CD4-positive, alpha-beta T cell treated with Interferon gamma for 1 hour (primary cell): ENCODE measurements at regions not wholly inside any gene's neighbourhood (a gene's known extent, or its start where the extent isn't known, plus 50 kb on each side); places are given as distances from the start of the nearest gene placed in this dataset.
"Not testable (repeated sequence)": the region's sequence is repeated elsewhere in the genome, so short reads cannot be mapped to it uniquely, and the experiment has no call there.

Experiments used
- DNase-seq: peaks from one replicate; pipeline ENCODE4 v3.0.0-alpha.2; 2020

DNA sequence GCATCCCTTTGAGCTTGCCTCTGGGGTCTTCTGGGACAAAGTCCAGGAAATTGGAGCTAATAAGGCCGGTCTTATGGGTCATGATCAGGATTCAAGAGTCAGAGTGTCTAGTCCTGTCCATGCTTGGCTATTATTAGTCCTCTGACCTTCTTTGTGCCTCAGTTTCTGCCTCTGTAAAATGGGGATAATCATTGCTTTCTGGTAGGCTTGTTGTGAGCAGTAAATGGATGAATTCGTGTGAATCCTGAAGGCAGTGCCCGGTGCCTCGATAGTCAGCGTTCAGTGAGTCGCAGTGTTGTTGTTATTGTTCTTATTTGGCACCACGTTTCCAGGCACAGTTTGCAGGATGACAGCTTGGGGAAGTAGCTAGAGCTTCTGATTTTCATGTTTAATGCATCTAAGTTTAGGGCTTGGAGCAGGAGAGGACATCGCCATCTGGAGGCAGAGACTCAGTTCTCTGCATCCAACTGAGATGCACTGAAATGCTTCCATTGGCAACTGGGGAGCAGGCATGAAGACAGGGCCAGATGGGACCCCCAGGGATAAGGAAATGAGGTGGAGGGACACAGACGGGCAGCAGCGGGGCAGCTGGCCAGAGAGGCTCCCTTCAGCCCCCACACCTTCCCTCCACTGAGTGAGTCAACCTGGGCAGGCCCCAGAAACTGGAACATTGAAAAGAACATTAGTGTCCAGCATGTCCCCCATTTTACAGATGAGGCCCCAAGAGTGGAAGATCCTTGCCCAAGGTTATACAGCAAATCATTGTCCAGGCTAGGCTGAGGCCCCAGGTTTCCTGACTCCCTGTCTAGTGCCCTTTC is 160.3 kb downstream of the PTPRU start:
- no peak for DNase-seq

DNA sequence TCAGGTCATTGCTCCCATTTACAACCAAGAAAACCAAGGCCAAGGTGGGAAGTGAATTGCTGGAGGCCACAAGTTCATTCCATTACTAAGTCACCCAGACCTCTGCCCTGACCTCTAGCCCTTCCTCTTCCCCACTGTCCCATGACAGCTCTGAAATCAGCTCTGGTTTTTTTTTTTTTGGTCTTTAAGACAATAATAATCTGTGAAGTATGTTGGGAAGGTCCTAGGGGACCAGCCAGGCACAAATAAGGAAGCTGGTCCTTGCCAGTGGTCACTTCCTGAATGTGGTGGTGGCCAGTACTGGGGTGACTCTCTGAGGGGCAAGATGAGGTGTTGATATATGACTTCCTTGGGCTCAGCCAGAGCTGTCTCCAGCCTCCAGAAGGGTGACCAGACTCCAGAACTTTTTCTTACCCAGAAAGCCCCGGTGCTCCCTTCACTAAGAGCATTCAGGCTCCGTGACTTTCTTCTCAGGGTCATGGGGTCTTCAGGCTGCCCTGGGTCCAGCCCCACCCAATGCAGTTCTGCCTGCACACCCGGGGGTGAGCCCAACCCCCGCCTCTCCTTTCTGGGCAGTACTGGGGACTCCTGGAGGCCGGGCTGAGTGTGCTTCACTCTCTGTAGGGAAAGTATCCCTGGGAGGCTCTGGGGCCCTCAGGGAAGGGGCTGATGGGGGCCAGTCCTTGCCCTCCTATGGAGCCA is 159.6 kb downstream of the PTPRU start:
- no peak for DNase-seq

DNA sequence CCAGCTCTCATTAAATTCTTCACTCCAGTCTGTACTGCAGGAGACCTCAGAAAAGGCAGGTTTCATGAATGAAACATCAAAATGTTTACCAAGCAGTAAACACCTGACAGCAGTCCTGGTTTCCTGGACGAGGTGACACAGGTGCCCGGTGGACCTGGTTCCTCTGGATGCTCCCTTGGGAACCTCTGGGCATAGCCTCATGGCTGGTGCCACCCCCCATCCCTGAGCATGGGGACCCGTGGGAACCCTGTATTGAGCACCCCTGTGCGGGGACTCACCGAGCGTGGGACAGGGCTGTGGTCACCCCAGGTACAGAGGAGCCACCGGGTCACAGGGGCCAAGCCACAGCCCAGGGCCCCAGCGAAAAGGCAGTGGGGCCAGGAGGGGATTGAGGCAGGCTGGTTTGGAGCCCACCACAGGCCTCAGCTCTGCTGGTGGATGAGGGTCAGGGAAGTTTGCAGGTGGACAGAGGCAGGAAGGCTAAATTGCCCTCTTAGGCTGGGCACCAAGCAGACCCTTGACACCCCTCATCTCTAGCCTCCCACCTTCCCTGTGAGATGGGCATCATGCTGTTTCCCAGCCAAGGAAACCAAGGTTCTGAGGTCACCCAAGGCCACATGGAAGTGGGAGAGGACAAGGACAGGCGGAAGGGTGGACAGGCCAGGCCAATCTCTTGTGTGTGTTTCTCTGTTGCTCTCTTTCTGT is 158.4 kb downstream of the PTPRU start:
- no peak for DNase-seq

DNA sequence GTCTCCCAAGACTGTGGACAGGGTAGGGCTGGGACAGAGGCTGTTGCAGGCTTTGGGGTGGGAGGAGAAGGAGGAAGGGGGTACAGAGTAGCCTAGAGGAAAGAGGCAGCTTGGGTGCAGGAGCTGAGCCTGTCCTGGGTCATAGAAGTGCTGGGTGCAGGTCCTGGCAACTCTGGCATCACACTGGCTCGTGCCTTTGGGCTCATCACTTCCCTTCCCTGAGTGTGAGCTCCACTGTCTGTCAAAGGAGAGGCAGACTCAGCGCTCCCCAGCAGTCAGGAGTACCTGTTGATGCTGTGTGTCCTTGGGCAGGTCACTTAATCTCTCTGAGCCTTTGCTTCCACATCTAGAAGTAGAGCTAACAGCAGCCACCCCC is 157.1 kb downstream of the PTPRU start:
- DNase-seq: no peak

DNA sequence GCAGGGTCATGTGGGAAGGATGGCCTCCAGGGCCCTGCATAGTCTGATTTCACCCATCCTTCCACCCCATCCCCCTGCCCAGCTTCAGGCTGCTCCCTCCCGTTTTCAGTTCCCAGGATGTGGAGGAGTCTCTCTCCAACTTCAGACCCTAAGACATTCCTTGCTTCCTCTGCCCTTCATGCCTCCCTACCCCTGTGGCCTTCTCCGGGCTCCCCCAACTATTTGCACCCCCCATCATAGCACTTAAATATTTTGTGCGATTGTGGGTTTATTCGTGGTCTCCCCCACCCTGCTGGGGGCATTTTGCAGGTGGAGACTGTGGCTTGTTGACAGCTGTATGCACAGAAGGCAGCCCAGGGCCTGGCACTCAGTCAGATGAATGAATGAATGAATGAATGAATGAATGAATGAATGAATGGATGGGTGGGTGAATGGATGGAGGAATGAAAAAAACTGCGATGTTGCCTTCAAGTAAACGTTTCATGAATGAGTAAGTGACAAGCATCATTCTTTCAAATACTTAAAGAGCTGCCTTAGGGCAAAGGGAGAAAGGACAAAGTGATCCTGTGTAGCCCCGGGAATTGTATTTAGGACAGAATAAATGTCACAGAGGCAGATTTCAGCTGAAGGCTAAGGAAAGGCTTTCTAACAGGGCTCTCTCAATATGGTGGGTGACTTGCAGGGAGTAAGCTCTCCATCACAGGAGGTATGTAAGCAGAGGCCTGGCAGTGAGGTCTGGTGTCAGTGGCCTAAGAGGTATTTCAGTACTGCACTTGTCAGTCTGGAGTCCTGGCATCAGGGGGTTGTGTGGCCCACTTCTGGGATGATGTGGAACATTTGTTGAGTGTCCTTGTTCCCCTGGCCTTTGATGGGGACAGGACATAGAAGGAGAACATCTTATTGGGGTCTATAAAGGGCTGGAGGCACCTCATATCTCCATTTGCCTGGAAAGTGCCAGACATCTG is 156.4 kb downstream of the PTPRU start:
- no peak for DNase-seq

DNA sequence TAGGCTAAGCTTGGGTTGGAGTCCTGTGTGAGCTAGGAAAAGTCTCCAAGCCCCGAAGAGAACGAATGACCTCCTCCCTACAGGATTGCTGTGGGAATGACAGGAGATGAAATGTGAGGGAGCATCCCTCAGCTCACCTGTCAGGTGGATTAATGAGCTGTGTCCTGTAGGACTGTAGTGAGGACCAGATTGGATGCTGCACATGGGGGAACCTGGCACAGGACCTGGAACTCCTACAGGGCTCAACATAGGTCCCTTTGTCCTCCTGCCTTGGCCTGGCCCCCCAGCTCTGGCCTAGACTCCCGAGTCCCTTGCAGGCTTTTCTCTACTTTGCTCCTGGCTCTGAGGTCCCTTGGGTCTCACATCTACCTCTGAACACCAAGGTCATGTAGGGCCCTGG is 155.7 kb downstream of the PTPRU start:
- no peak for DNase-seq

DNA sequence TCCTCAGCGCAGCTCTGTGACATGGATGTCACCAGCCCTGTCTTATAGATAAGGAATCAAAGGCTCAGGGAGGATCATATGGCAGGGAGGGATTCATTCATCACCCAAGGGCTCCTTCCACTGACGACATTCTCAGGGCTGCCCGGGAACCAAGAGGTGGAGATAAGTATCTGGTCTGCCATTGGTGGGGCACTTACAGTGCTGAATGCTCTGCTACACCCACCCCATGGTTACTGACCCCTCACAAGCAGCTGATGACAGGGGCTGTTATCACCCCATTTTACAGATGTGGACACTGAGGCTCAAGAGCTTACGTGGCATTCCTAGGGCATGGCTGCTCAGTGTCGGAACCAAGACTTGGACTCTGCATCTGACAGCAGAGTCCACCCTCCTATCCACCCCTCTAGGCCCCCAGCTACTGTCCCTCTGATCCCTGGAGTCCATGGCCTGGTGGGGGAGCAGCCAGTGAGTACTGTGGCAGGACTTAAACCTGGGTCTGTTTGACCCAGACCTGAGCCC is 155.1 kb downstream of the PTPRU start:
- DNase-seq: no peak

DNA sequence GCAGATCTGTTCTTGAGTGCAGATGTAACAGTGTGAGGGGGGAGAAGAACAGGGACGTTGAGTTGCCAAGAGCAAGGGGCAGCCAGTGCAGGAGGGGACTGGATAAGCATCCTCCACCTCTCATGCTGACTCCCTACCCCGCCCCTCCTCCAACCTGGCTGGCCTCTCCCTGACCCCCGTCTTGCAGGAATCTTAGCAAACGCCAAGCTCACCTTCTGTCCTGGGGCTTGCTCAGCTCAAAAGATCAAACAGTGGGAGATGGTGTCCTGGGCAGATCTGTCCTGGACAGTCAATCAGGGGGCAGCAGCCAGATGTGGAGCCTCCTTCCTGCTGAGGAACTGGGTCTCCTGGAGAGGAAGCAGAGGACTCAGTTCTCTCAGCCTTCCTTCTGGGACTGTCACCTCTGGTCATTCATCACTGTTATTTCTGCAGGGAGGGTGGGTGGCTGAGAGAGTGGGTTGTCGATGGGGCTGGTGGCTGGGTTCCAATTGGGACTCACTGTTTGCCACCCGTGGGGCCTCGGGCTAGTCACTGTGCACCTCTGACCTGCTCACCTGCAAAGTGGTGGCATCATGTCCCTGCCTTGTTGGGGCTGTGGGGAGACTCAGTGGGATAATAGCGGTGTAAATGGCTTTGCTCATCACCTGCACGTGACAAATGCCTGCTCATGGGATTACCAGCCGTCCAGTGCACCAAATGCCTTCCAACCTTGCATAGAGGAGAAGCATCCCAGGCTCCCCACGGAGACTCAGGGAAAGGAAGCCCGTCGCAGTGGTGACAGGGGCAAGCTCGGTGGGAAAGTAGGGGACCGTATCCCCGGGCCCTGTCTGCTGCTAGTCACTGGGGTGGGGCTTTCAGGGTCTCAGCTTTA is 154.4 kb downstream of the PTPRU start:
- DNase-seq: no peak

DNA sequence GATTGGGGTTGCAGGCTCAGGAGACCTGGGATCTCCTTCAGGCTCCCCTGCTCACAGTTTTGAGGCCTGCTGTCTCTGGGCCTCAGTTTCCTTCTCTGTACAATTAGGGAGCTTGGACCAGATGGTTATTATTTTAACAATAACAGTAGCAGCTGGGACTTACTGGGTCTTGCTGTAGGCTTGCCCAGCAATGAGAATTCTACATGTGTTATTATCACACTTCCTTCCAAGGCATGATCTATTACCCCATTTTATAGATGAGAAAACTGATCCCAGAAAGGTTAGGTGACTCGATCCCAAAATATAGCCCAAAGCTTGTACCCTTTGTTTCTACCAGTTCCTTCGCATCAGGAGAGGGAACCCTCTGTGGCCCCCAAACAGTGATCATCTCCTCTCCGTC is 153.8 kb downstream of the PTPRU start:
- DNase-seq: no peak

DNA sequence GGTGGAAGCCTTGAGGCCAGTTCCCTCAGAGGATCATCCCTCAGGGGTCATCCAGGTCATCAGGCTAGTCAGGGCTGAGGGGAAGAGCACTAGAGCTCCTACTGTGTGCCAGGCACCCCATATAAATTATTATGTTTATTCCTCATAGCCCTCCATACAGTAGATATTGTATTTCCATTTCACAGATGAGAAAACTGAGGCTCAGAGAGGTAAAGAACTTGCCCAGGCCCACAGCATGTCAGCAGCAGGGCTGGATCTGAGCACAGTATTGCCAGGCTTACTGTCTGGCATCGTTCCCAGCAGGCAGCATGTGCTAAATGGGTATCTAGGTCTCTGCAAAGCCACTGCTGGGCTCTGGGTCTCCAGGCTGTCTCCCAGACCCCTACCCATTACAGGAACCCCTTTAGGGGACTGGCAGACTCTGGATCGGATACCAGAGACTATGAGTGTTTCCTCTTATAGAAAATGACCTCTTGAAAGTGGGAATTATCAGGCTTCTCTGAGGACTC is 153.3 kb downstream of the PTPRU start:
- no peak for DNase-seq

DNA sequence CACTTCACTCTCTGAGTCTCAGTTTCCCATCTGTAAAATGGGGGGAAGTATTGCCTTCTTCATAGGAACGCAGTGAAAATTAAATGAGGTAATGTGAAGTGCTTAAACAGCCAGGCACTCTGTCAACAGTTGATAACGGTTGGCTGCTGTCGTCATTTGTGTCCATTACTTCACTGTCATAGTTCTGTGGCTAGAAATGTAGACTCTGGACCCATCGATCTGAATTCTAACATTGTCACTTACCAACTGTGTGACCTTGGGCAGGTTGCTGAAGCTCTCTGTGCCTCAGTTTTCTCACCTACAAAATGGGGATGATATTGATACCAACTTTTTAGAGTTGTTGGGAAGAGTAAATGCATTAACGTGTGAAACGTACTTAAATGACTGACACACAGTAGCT is 152.6 kb downstream of the PTPRU start:
- DNase-seq: no peak

DNA sequence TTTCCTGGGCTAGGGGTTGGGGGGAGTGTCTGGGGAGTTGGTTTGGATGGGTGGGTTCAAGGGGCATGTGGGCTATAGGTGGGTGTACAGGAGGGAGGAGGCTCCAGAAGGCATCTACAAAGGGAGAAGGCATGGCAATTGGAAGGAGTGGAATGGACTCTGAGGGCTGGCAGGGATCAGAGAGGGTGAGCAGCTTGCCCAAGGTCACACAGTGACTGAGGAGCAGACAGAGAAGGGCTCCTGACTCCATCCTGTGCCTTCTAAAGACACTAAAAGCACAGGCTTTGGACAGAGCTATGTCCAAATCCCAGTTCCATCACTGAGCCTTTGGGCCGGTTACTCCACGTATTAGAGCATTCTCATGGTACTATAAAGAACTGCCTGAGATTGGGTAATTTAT is 151.8 kb downstream of the PTPRU start:
- DNase-seq: no peak

DNA sequence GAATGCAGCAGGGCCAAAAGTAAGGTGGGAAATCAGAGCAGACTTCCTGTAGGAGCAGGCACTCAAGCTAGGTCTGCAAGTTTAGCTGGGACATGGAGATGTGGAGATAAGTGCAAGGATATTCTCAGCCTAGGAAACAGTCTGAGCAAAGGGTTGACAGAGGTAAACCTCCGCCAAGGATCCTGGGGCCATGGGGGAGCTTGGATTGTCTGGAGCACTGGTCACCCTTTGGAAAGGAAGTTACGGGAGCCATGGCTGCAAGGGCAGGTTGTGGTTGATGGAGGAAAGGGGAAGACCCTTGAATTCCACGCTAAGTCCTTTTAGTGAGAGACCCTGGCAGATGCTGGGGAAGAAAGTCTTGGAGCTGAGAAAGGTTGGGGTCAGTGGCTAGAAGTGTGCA is 150.9 kb downstream of the PTPRU start:
- no peak for DNase-seq

DNA sequence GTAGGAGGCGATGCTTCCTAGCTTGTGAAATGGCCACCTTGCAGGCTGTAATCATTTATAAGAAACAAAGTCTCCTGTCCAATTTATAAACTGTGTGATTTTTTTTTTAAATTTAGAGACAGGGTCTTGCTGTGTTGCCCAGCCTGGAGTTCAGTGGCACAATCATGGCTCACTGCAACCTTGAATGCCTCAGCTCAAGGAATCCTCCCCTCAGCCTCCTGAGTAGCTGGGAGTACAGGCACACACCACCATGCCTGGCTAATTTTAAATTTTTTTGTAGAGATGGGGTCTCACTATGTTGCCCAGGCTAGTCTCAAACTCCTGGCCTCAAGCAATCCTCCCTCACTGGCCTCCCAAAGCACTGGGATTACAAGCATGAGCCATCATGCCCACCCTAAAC is 150.1 kb downstream of the PTPRU start:
- not testable (repeated sequence) for DNase-seq

DNA sequence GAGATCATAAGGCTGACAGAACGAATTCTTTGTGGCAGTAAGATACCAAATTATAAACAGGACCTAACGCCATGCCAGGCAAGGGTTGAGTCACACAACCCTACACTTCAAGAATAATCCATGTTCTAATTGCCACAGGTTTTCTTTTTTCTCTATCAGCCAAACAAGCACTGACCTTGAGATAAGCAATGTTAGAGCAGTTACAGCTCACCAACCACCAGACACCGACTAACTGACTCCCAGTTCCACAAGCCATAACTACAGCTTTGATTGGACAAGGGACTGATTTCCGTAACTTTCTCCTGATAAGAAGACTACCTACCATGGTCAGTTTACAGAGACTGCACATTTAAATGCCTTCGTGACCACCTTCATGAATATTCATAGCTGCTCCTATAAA is 149.6 kb downstream of the PTPRU start:
- DNase-seq: no peak

DNA sequence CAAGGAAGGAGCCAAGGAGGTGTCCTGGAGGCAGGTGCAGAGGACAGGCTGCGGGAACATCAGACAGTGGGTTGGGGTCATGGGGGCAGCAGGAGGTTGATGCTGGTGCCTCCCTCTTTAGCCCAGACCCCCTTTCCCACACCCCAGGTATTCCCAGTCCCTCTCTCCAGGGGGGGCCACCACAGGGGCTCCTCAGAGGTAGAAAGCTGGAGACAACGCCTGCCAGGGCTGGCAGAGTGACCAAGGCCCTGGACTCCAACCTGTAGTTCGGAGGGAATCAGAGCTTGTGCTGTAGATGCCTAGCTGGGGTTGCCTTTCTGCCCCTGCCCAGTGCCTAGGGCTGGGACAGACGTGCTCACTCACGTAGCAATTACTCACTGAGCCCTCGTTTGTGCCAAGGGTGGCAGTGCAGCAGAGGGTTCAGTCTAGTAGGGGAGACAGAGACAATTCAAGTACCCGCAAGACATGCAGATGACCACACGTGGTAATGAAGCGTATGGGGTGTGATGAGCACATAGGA is 148.2 kb downstream of the PTPRU start:
- DNase-seq: no peak

DNA sequence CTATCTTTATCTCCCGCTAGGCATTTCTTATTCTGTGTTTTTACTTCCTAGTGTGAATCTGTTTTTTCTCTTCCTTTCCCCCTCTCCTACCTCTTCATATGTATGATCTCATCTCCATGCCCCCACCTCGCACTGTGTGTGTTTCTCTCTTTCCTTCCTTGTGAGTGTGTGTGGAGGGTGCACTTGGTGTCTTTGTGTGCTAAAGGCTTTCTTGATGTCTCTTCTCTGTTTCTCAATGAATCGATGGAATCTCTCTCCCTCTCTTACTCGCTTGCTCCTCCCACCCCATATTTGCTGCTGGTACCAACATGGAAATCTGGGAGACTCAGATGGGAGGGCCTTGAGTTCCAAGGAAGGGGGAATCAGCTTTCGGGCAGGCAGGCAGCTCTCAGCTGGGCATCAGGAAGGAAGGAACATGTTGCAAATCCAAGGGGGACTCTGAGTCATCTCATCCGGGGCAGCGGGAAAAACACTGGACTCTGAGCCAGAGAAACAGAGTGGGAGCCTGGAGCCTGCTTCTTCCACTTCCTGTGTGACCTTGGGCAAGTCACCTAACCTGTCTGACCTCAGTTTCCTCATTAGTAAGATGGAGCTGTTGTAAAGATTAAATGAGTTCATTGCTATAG is 147.5 kb downstream of the PTPRU start:
- DNase-seq: no peak

DNA sequence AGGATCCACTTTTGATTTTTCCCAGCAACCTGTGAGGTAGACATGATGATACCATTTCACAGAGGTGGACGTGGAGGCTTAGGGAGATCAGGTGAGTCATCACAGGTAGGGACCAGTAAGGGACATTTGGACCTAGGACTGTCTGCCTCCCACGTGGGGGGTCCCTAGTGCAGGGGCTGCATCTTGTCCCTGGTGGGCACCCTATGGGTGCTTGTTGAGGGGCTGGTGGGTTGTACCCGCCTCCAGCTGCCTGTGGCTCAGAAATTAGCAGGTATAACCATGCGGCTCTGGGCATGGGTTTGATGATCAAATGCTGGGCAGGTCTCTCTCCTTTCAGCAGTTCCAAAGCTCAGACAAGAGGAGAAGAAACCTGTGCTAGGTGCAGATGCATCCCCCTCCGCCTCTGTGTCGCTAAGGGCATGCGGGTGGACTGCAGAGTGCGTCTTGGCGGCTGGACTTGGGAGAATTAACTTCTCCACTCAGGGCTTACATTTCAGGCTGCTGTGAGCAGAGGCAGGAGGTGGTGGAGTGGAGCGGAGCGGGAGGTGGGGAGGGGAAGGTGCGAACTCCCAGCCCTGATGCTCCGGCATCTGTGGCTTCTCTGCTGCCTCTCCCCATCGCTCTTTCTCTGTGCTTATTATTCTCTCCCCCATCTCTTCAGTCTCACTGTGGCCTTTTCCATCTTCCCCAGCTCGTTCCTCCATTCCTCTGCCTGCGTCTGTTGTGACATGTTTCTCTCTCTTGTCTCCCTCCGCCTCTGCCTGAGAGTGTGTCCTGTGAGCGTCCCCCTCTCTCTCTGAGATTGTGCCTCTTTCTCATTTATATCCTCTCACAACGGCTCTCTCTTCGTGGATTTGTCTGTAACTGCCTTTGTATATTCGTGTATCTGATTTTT is 146.8 kb downstream of the PTPRU start:
- DNase-seq: no peak

DNA sequence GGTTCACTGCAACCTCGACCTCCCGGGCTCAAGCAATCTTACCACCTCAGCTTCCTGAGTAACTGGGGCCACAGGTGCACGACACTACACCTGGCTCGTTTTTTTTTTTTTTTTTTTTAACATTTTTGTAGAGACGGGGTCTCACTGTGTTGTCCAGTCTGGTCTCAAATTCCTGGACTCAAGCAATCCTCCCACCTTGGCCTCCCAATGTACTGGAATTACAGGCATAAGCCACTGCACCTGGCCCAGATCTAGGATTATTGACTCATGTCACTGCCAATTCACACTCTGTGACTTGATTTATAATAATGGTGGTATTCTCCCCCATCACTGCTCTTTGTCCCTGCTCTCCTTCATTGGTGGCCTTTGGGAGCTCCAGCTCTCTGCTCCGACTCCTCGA is 145.1 kb downstream of the PTPRU start:
- DNase-seq: no peak

DNA sequence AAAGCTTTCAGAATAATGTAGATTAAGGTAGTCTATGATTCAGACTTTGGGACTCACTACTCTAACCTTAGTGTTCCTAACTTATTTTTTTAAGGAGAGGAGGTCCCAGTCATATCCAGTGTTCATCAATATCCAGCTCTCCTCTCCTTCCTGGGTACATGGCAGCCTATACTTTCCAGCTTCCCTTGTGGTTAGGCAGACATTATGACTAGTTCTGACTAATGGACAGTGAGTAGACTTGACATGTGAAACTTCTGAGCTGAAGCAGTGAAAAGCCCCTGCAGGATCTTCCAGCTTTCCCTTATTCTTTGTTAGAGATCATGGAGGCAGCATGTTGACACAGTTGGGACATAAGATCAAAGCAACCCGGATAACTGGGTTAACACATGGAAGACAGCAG is 144.2 kb downstream of the PTPRU start:
- no peak for DNase-seq
